OCI-LY7 (cell line): ENCODE measurements at regions not wholly inside any gene's neighbourhood (a gene's known extent, or its start where the extent isn't known, plus 50 kb on each side); places are given as distances from the start of the nearest gene placed in this dataset.

Experiments used
- BruUV-seq: library from RNA; stranded (reverse); fragments of 400-500 nt; replicated peaks from 2 replicates; lab custom pipeline; 2021; lab: Mats Ljungman, UMichigan
- CTCF ChIA-PET: fragments of 300-600 bp; sonication (Branson Sonifier 250); formaldehyde crosslinking; loops from one replicate; lab custom pipeline; 2022; ENCODE audit warnings: antibody characterized with exemption; ENCODE audit not compliant: unreplicated experiment; lab: Charles Lee
- POLR2A ChIA-PET: fragments of 300-600 bp; sonication (Branson Sonifier 250); formaldehyde crosslinking; loops from one replicate; lab custom pipeline; 2022; ENCODE audit warnings: antibody characterized with exemption; lab: Charles Lee
- DNase-seq: peaks from one replicate; pipeline ENCODE4 v3.0.0-alpha.2; 2015; ENCODE audit warnings: low spot score
- H2AFZ ChIP-seq: fragments of 200-600 bp; sonication (generic), shearing (Covaris generic); 2 replicates; pipeline ENCODE4 v1.6.1; 2014; ENCODE audit warnings: mild to moderate bottlenecking, antibody characterized with exemption, low read length, moderate library complexity
- H3K27ac ChIP-seq: fragments of 200-600 bp; sonication (generic); 2 replicates; pipeline ENCODE4 v1.5.1; 2014; ENCODE audit warnings: mixed run types, low read depth, mild to moderate bottlenecking, moderate library complexity, low read length, inconsistent platforms; ENCODE audit not compliant: poor library complexity, severe bottlenecking
- H3K36me3 ChIP-seq: fragments of 200-600 bp; sonication (generic); 2 replicates; pipeline ENCODE4 v1.6.1; 2014; ENCODE audit warnings: mild to moderate bottlenecking, antibody characterized with exemption, low read length, moderate library complexity, mixed read lengths; ENCODE audit not compliant: insufficient read depth
- H3K4me1 ChIP-seq: fragments of 200-600 bp; sonication (generic); 2 replicates; pipeline ENCODE4 v1.5.1; 2014; ENCODE audit warnings: mild to moderate bottlenecking, low read length; ENCODE audit not compliant: insufficient read depth, poor library complexity, severe bottlenecking
- H3K4me2 ChIP-seq: fragments of 200-600 bp; sonication (generic); 2 replicates; pipeline ENCODE4 v1.6.1; 2014; ENCODE audit warnings: mild to moderate bottlenecking, low read length
- H3K4me3 ChIP-seq: fragments of 200-600 bp; sonication (generic); 2 replicates; pipeline ENCODE4 v1.5.1; 2014; ENCODE audit warnings: mild to moderate bottlenecking, low read depth, low read length; ENCODE audit not compliant: poor library complexity, severe bottlenecking
- H3K79me2 ChIP-seq: fragments of 200-600 bp; sonication (generic); 2 replicates; pipeline ENCODE4 v1.6.1; 2016; ENCODE audit warnings: low read depth, mild to moderate bottlenecking, low read length, moderate library complexity, mixed read lengths; ENCODE audit not compliant: insufficient read depth
- H3K9me2 ChIP-seq: fragments of 200-600 bp; sonication (generic); 2 replicates; pipeline ENCODE4 v1.6.1; 2016; ENCODE audit warnings: mild to moderate bottlenecking, low read length, mixed read lengths; ENCODE audit not compliant: insufficient read depth
- H3K9me3 ChIP-seq: fragments of 200-600 bp; sonication (generic); 2 replicates; pipeline ENCODE4 v1.6.1; 2014; ENCODE audit warnings: mild to moderate bottlenecking, mixed run types, low read length, mixed read lengths
- H4K20me1 ChIP-seq: fragments of 200-600 bp; sonication (generic); 2 replicates; pipeline ENCODE4 v1.6.1; 2014; ENCODE audit warnings: mild to moderate bottlenecking, antibody characterized with exemption, low read length, moderate library complexity, mixed read lengths; ENCODE audit not compliant: insufficient read depth
- CTCF ChIP-seq: fragments of 200-600 bp; sonication (generic); conservative IDR thresholded peaks from 2 replicates; pipeline ENCODE4 v1.5.1; 2014; ENCODE audit warnings: mild to moderate bottlenecking, antibody characterized with exemption, low read length, moderate library complexity, mixed read lengths
- EZH2phosphoT487 ChIP-seq: fragments of 200-600 bp; sonication (generic); IDR thresholded peaks from 2 replicates; pipeline ENCODE4 v1.6.1; 2018; ENCODE audit warnings: low read depth, borderline replicate concordance, mild to moderate bottlenecking, mixed run types, antibody characterized with exemption, low read length, moderate library complexity, mixed read lengths
- intact Hi-C: fragments of 100-400 bp; cut with micrococcal nuclease; formaldehyde crosslinking; loops from one replicate; pipeline ENCODE4 v1.10.0; 2022; ENCODE audit not compliant: unreplicated experiment

GRCh38 chr1:57590978-57591377 lies 167.1 kb upstream of the DAB1 start:
- Histone ChIP-seq H3K27ac (no peak overlapping the region), H3K4me3 (no peak overlapping the region), H3K4me2 (no peak overlapping the region), H4K20me1 (no peaks in the 10 kb centered on the region), H3K79me2 (no peaks in the 10 kb centered on the region), H3K36me3 (no peaks in the 10 kb centered on the region), H3K4me1 (no peaks in the 10 kb centered on the region), H2AFZ (no peak overlapping the region), H3K9me3 (no peaks in the 10 kb centered on the region), H3K9me2 (no peaks in the 10 kb centered on the region)
- POLR2A ChIA-PET = no interaction called here
- CTCF ChIA-PET = no interaction called here
- intact Hi-C loops = no loop called here
- DNase-seq = no peak
- BruUV-seq = no TSS peak
- no peak for TF ChIP-seq EZH2phosphoT487
- no peak for TF ChIP-seq CTCF

GRCh38 chr1:57586842-57587241 lies 163.0 kb upstream of the DAB1 start:
- Histone ChIP-seq H3K4me1 (no peaks in the 10 kb centered on the region), H3K9me2 (no peaks in the 10 kb centered on the region), H4K20me1 (no peaks in the 10 kb centered on the region), H3K4me3 (no peak overlapping the region), H3K36me3 (no peaks in the 10 kb centered on the region), H3K9me3 (no peaks in the 10 kb centered on the region), H3K27ac (no peak overlapping the region), H2AFZ (no peak overlapping the region), H3K79me2 (no peaks in the 10 kb centered on the region), H3K4me2 (no peak overlapping the region)
- POLR2A ChIA-PET = no interaction called here
- no TSS peak for BruUV-seq
- intact Hi-C loops = no loop called here
- CTCF ChIA-PET = no interaction called here
- DNase-seq = no peak
- TF ChIP-seq EZH2phosphoT487 = no peak
- TF ChIP-seq CTCF = no peak

GRCh38 chr1:57578680-57579079 lies 154.8 kb upstream of the DAB1 start:
- Histone ChIP-seq H3K4me1 (no peaks in the 10 kb centered on the region), H3K9me3 (no peaks in the 10 kb centered on the region), H3K9me2 (no peaks in the 10 kb centered on the region), H3K36me3 (no peaks in the 10 kb centered on the region), H3K79me2 (no peaks in the 10 kb centered on the region), H3K4me2 (no peak overlapping the region), H3K27ac (no peak overlapping the region), H4K20me1 (no peaks in the 10 kb centered on the region), H2AFZ (no peak overlapping the region), H3K4me3 (no peak overlapping the region)
- BruUV-seq = no TSS peak
- intact Hi-C loops = no loop called here
- no peak for DNase-seq
- TF ChIP-seq CTCF = no peak
- TF ChIP-seq EZH2phosphoT487 = no peak
- ChIA-PET CTCF (no interaction called here), POLR2A (no interaction called here)
